Thyroid gland (tissue), 4 donors: ENCODE measurements at regions not wholly inside any gene's neighbourhood (a gene's known extent, or its start where the extent isn't known, plus 50 kb on each side); places are given as distances from the start of the nearest gene placed in this dataset.
"Not testable (repeated sequence)": the region's sequence is repeated elsewhere in the genome, so short reads cannot be mapped to it uniquely, and the experiment has no call there.

Experiments
- DNase-seq, 2 donors: peaks; one replicate each; pipeline ENCODE4 v3.0.0-alpha.2; 2019
- H3K27ac ChIP-seq, 3 donors: fragments of 200-600 bp; sonication (generic); 1 replicate in 2 of 3; 2 replicates in 1 of 3; pipeline ENCODE4 v1.5.1; 2016 to 2019; ENCODE audit warnings: mild to moderate bottlenecking in 1 of 3, moderate library complexity in 1 of 3
- H3K27me3 ChIP-seq: fragments of 200-600 bp; sonication (generic); one replicate; pipeline ENCODE4 v1.5.1; 2019
- H3K36me3 ChIP-seq, 2 donors: fragments of 200-600 bp; sonication (generic); one replicate each; pipeline ENCODE4 v1.5.1; 2016 to 2019
- H3K4me1 ChIP-seq, 2 donors: fragments of 200-600 bp; sonication (generic); one replicate each; pipeline ENCODE4 v1.5.1; 2017 to 2019
- H3K4me3 ChIP-seq, 3 donors: fragments of 200-600 bp; sonication (generic); replicated peaks in 1 of 3; 1 replicate in 2 of 3; 2 replicates in 1 of 3; pipeline ENCODE4 v1.5.1; 2016; ENCODE audit warnings: mild to moderate bottlenecking in 1 of 3
- H3K9me3 ChIP-seq: fragments of 200-600 bp; sonication (generic); one replicate; pipeline ENCODE4 v1.5.1; 2017
- POLR2A ChIP-seq, 2 donors: fragments of 450-650 bp; IDR thresholded peaks; one replicate each; pipeline ENCODE4 v1.6.1; 2017; ENCODE audit warnings: antibody characterized with exemption in 2 of 2, mild to moderate bottlenecking in 2 of 2, moderate library complexity in 1 of 2
- WGBS, 2 donors: methylation state at CpG; one replicate each; pipeline ENCODE4 v1.1.5; 2017; 5-methylcytosine and 5-hydroxymethylcytosine counted together
- intact Hi-C: fragments of 100-400 bp; cut with DNase I; formaldehyde crosslinking; loops from one replicate; pipeline ENCODE4 v1.15.1; 2023
- TF ChIP-seq, protein P1 (sequence below), 6 experiments: fragments of 200-600 bp in 3 of 6; fragments of 450-650 bp in 3 of 6; sonication (generic) in 3 of 6; IDR thresholded peaks; one replicate each; pipeline ENCODE4 v1.5.1; 2016 to 2019; ENCODE audit warnings: antibody characterized with exemption in 6 of 6, mild to moderate bottlenecking in 2 of 6, inconsistent platforms in 1 of 6, moderate library complexity in 1 of 6

DNA sequence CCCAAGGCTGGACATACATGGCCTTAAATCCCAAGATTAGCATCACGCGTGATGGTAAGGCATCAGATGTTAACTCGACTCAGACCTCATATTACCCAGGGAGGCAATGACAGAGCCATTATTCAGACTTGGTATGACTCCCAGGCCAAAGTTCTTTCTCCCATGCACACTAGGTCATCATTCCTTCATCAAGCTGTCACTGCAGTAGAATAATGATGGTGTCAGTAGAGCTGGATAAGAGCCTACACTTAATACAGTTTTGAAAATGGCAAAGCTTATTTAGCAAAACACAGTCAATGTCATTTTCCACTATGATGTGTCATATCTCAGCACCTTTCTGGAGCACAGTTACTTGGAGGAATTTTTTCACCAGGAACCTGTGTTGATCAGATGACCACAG lies 663.3 kb downstream of the SUCLG1 start:
- Histone ChIP-seq H3K36me3 (no peaks in the 10 kb centered on the region), H3K27ac (no peak overlapping the region), H3K9me3 (no peaks in the 10 kb centered on the region), H3K4me1 (no peaks in the 10 kb centered on the region), H3K4me3 (no peak overlapping the region), H3K27me3 (no peaks in the 10 kb centered on the region)
- no peak for DNase-seq
- intact Hi-C loops, result no loop called here
- TF ChIP-seq, protein P1, sequence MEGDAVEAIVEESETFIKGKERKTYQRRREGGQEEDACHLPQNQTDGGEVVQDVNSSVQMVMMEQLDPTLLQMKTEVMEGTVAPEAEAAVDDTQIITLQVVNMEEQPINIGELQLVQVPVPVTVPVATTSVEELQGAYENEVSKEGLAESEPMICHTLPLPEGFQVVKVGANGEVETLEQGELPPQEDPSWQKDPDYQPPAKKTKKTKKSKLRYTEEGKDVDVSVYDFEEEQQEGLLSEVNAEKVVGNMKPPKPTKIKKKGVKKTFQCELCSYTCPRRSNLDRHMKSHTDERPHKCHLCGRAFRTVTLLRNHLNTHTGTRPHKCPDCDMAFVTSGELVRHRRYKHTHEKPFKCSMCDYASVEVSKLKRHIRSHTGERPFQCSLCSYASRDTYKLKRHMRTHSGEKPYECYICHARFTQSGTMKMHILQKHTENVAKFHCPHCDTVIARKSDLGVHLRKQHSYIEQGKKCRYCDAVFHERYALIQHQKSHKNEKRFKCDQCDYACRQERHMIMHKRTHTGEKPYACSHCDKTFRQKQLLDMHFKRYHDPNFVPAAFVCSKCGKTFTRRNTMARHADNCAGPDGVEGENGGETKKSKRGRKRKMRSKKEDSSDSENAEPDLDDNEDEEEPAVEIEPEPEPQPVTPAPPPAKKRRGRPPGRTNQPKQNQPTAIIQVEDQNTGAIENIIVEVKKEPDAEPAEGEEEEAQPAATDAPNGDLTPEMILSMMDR (IDR thresholded peaks at IDR 0.05), result no peak
- TF ChIP-seq POLR2A (IDR thresholded peaks at IDR 0.05), result no peak
- WGBS, 2 donors, result 88 to 90% methylated on average over 3 of the region's 3 CpGs

DNA sequence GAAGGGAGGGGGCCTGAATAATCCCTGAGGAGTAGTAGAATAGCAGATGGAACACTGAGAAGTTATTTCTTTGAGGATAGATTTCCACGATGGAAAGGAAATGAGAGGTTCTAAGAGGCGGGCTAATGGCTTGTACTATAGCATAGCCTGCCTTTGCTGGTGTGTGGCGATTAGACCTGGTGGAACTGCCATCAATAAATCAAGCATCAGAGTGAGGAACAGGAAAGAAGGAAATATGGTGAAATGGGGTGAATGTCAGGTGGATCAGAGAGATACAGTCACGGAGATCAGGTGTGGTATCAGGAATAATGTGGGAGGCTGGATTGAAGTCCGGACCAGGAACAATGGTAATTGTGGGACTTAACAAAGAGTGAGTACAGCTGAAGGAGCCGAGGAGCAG lies 668.6 kb downstream of the SUCLG1 start:
- H3K9me3 ChIP-seq, intact Hi-C loops, H3K27me3 ChIP-seq, H3K27ac ChIP-seq, H3K4me3 ChIP-seq, H3K36me3 ChIP-seq, H3K4me1 ChIP-seq, DNase-seq: not testable (repeated sequence)
- 84 to 87% methylated on average over 6 of the region's 6 CpGs for WGBS, 2 donors

DNA sequence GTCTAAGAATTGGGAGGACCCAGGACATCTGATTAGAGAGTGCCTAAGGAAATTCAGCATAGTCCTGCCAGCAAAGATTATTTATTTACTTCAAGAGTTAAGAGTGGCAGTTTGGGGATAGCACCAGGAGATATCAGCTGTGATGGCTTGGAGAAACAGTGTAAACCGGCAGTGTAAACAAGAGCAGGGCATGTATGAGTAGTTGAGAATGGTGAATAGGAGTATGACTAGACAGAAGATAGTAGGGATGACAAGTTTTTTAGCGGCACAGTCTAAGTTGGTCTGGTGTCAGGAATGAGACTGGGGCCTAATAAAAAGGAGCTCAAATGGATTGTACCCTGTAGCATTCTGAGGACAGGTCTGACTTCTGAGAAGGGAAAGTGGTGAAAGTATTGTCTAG lies 669.4 kb downstream of the SUCLG1 start:
- 59 to 80% methylated on average over 2 of the region's 2 CpGs for WGBS, 2 donors
- H3K4me3 ChIP-seq, H3K27me3 ChIP-seq, H3K36me3 ChIP-seq, H3K4me1 ChIP-seq, DNase-seq, intact Hi-C loops, H3K9me3 ChIP-seq, H3K27ac ChIP-seq: not testable (repeated sequence)

DNA sequence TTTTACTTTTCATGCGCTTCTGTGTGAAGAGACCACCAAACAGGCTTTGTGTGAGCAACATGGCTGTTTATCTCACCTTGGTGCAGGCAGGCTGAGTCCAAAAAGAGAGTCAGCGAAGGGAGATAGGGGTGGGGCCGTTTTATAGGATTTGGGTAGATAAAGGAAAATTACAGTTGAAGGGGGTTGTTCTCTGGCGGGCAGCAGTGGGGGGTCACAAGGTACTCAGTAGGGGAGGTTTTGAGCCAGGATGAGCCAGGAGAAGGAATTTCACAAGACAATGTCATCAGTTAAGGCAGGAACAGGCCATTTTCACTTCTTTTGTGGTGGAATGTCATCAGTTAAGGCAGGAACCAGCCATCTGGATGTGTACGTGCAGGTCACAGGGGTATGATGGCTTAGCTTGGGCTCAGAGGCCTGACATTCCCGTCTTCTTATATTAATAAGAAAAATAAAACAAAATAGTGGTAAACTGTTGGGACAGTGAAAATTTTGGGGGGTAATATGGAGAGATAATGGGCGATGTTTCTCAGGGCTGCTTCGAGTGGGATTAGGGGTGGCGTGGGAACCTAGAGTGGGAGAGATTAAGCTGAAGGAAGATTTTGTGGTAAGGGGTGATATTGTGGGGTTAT lies 670.0 kb downstream of the SUCLG1 start:
- intact Hi-C loops, H3K9me3 ChIP-seq, H3K36me3 ChIP-seq, H3K27me3 ChIP-seq, DNase-seq, H3K4me3 ChIP-seq, H3K27ac ChIP-seq, H3K4me1 ChIP-seq: not testable (repeated sequence)
- WGBS, 2 donors, result 73 to 75% methylated on average over 9 of the region's 9 CpGs

DNA sequence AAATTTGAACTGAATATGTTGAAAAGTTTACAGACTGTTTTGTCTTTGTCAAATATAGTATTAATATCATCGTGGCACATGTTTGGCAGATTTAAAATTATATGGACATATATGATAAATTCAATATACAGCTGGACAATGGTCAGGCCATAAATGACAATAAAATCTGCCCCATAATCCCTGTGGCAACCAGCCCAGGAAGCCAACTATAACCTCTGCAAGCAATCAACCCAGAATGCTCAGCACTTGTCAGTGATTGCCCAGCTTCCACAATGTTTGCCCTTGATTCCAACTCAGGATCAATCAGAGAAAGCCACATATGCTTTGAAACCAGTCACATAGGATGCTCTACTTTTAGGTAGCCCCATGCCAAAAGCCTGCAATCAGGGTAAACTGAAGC lies 671.9 kb downstream of the SUCLG1 start:
- no peak overlapping the region for H3K27ac ChIP-seq
- TF ChIP-seq, protein P1 (IDR thresholded peaks at IDR 0.05), result no peak
- TF ChIP-seq POLR2A (IDR thresholded peaks at IDR 0.05), result no peak
- H3K9me3 ChIP-seq, result no peaks in the 10 kb centered on the region
- H3K4me3 ChIP-seq, result no peak overlapping the region
- H3K36me3 ChIP-seq, result no peaks in the 10 kb centered on the region
- no peak for DNase-seq
- H3K27me3 ChIP-seq, result no peaks in the 10 kb centered on the region
- intact Hi-C loops, result no loop called here
- WGBS, 2 donors, result 82 to 84% methylated on average over 1 of the region's 1 CpG
- H3K4me1 ChIP-seq, result no peaks in the 10 kb centered on the region

DNA sequence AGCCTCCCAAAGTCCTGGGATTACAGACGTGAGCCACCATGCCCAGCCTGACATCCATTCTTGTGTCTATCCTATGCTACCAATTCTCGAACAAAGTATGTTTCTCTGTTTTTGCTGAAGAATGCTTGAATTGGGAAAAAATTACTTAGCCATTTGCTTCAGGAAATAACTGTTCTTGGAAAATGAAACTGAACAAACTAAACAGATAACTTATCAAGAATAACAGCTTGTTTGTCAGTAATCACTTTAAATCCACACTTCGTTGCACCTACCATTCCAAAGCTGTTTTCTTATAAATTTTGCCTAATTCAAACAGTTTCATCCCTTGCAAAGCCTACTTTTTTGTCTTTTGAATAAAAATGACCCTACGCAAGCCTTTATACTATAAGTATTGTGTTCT lies 672.9 kb downstream of the SUCLG1 start:
- DNase-seq, result no peak
- Histone ChIP-seq H3K9me3 (no peaks in the 10 kb centered on the region), H3K36me3 (no peaks in the 10 kb centered on the region), H3K4me3 (no peak overlapping the region), H3K27ac (no peak overlapping the region), H3K27me3 (no peaks in the 10 kb centered on the region), H3K4me1 (no peaks in the 10 kb centered on the region)
- TF ChIP-seq POLR2A (IDR thresholded peaks at IDR 0.05), result no peak
- TF ChIP-seq, protein P1 (IDR thresholded peaks at IDR 0.05), result no peak
- intact Hi-C loops, result no loop called here
- WGBS, 2 donors, result 77 to 81% methylated on average over 4 of the region's 4 CpGs

DNA sequence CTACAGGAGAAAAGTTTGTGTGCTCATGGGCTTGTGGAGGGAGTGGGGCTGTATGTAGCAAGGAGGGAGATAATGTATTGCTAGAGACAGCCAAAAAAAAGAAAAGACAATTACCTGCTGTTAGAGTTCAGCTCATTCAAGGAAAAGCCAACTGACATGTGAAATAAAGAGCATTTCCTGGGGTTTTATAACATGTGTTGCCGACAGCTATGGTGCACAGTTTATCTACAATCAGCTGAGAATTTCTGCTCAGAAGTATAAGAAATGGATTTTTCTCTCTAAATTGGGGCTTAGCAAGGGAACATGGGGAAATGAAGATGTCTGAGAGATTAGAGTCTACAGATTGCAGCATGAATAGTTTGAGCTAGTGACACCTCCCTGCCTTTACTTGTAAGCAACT lies 674.1 kb downstream of the SUCLG1 start:
- no peak overlapping the region for H3K4me3 ChIP-seq
- no peaks in the 10 kb centered on the region for H3K9me3 ChIP-seq
- no peaks in the 10 kb centered on the region for H3K4me1 ChIP-seq
- intact Hi-C loops, result no loop called here
- H3K36me3 ChIP-seq, result no peaks in the 10 kb centered on the region
- no peak for DNase-seq
- TF ChIP-seq, protein P1 (IDR thresholded peaks at IDR 0.05), result no peak
- no peak for TF ChIP-seq POLR2A (IDR thresholded peaks at IDR 0.05)
- no peak overlapping the region for H3K27ac ChIP-seq
- 54 to 67% methylated on average over 1 of the region's 1 CpG for WGBS, 2 donors
- H3K27me3 ChIP-seq, result no peaks in the 10 kb centered on the region
